GM23248 (cell line): ENCODE measurements at regions not wholly inside any gene's neighbourhood (a gene's known extent, or its start where the extent isn't known, plus 50 kb on each side); places are given as distances from the start of the nearest gene placed in this dataset.

Experiments used
- DNase-seq: peaks from one replicate; pipeline ENCODE4 v3.0.0-alpha.2; 2015
- H2AFZ ChIP-seq: fragments of 200-600 bp; sonication (generic); 2 replicates; pipeline ENCODE4 v1.6.1; 2016; ENCODE audit warnings: antibody characterized with exemption
- H3F3A ChIP-seq: fragments of 200-600 bp; sonication (generic); 2 replicates; pipeline ENCODE4 v1.6.1; 2016; ENCODE audit warnings: mild to moderate bottlenecking, antibody characterized with exemption, mixed run types; ENCODE audit not compliant: insufficient read depth
- H3K27ac ChIP-seq: fragments of 200-600 bp; sonication (generic); 2 replicates; pipeline ENCODE4 v1.5.1; 2016; ENCODE audit warnings: mild to moderate bottlenecking
- H3K27me3 ChIP-seq: fragments of 200-600 bp; sonication (generic); replicated peaks from 2 replicates; pipeline ENCODE4 v1.6.1; 2016; ENCODE audit warnings: mild to moderate bottlenecking; ENCODE audit not compliant: insufficient read depth
- H3K36me3 ChIP-seq: fragments of 200-600 bp; sonication (generic); 2 replicates; pipeline ENCODE4 v1.6.1; 2016; ENCODE audit warnings: low read depth, mild to moderate bottlenecking
- H3K4me1 ChIP-seq: fragments of 200-600 bp; sonication (generic); 2 replicates; pipeline ENCODE4 v1.6.1; 2016; ENCODE audit warnings: mild to moderate bottlenecking; ENCODE audit not compliant: insufficient read depth
- H3K4me2 ChIP-seq: fragments of 200-600 bp; sonication (generic); one replicate; pipeline ENCODE4 v1.6.1; 2016; ENCODE audit warnings: mild to moderate bottlenecking; ENCODE audit not compliant: unreplicated experiment
- H3K4me3 ChIP-seq: fragments of 200-600 bp; sonication (generic); 2 replicates; pipeline ENCODE4 v1.5.1; 2016; ENCODE audit warnings: mild to moderate bottlenecking
- H3K79me2 ChIP-seq: fragments of 200-600 bp; sonication (generic); 2 replicates; pipeline ENCODE4 v1.6.1; 2016; ENCODE audit warnings: mild to moderate bottlenecking; ENCODE audit not compliant: insufficient read depth
- H3K9ac ChIP-seq: fragments of 200-600 bp; sonication (generic); 2 replicates; pipeline ENCODE4 v1.6.1; 2016; ENCODE audit warnings: mild to moderate bottlenecking
- H3K9me2 ChIP-seq: fragments of 200-600 bp; sonication (generic); 2 replicates; pipeline ENCODE4 v1.6.1; 2016; ENCODE audit warnings: mixed run types, mild to moderate bottlenecking, moderate library complexity; ENCODE audit not compliant: insufficient read depth
- H3K9me3 ChIP-seq: fragments of 200-600 bp; sonication (generic); one replicate; pipeline ENCODE4 v1.6.1; 2017; ENCODE audit warnings: low read depth
- H4K20me1 ChIP-seq: fragments of 200-600 bp; sonication (generic); 2 replicates; pipeline ENCODE4 v1.6.0; 2016; ENCODE audit not compliant: insufficient read depth
- EZH2 ChIP-seq: fragments of 200-600 bp; sonication (generic); IDR thresholded peaks from 2 replicates; pipeline ENCODE4 v1.6.1; 2018; ENCODE audit warnings: antibody characterized with exemption, mild to moderate bottlenecking; ENCODE audit not compliant: insufficient read depth, poor library complexity, severe bottlenecking
- EZH2phosphoT487 ChIP-seq: fragments of 200-600 bp; sonication (generic); IDR thresholded peaks from 2 replicates; pipeline ENCODE4 v1.6.1; 2018; ENCODE audit warnings: antibody characterized with exemption, moderate library complexity, mild to moderate bottlenecking, low read depth; ENCODE audit not compliant: insufficient read depth
- WGBS, 2 experiments: methylation state at CpG; one replicate each; pipeline ENCODE4 v1.1.6; 2015 to 2017; ENCODE audit warnings: low lambda C conversion rate in 2 of 2, low coverage in 1 of 2; ENCODE audit errors: missing lambda C conversion rate in 2 of 2; 5-methylcytosine and 5-hydroxymethylcytosine counted together
- in situ Hi-C: fragments of 300-500 bp; cut with MboI; formaldehyde crosslinking; loops from 2 replicates; pipeline ENCODE4 v1.15.0; 2020

DNA sequence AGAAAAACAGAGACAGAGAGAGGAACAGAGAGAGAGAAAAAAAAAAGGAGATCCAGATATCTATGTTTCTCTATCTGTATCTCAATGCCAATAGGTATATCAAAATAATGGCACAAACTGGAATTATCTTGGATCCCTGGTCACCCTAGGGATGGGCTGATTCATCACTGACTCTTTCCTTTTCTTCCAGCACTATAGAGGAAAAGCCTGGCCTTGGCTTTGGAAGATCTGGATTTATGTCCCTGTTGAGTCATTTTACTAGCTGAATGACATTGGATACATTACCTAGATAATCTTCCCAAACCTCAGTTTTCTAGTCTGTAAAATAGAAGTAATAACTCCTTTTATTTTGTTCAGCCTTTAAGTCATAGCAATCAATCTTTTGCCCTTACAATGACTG lies 152.8 kb upstream of the GDF10 start:
- peaks cover 7% of the 10 kb centered on the region for H3K27me3 ChIP-seq
- H3K4me3 ChIP-seq, result no peak overlapping the region
- no peaks in the 10 kb centered on the region for H3K79me2 ChIP-seq
- in situ Hi-C loops, result no loop called here
- peaks cover 7% of the 10 kb centered on the region; the same call in 1 of the 2 replicates for H3K4me1 ChIP-seq
- no peaks in the 10 kb centered on the region for H3K9me2 ChIP-seq
- no peak overlapping the region for H3K9ac ChIP-seq
- no peak for DNase-seq
- TF ChIP-seq EZH2phosphoT487, result no peak
- no peak for TF ChIP-seq EZH2
- H2AFZ ChIP-seq, result no peak overlapping the region
- H4K20me1 ChIP-seq, result no peaks in the 10 kb centered on the region
- no peak overlapping the region for H3K27ac ChIP-seq
- H3F3A ChIP-seq, result no peaks in the 10 kb centered on the region
- no peaks in the 10 kb centered on the region for H3K36me3 ChIP-seq
- no peak overlapping the region for H3K4me2 ChIP-seq
- H3K9me3 ChIP-seq, result no peaks in the 10 kb centered on the region

DNA sequence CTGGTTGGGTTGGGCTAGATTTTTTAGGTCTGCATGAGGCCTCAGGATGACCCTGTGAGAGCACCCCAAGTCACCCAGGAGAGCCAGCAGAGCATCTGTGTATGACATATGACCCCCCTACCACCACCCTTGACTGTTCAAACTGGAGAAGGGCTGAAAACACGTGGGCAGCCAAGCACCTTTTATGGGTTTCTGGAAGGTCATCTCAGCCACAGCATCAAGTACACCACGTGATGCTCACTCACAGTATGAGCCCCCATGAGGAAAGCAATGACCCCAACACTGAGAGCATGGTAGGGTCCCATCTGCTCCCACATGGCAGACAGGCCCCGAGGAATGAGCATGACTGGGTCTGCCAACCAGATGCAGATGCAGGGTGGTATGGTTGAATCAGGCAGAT lies 149.4 kb upstream of the GDF10 start:
- in situ Hi-C loops, result no loop called here
- WGBS, 2 experiments, result 24 to 32% methylated on average over 3 of the region's 3 CpGs
- no peaks in the 10 kb centered on the region for H3K9me3 ChIP-seq
- TF ChIP-seq EZH2phosphoT487 (no peak), EZH2 (no peak)
- H3K4me3 ChIP-seq, result no peak overlapping the region
- H3K79me2 ChIP-seq, result no peaks in the 10 kb centered on the region
- H2AFZ ChIP-seq, result no peak overlapping the region
- no peaks in the 10 kb centered on the region for H4K20me1 ChIP-seq
- H3K27ac ChIP-seq, result no peak overlapping the region
- H3K4me2 ChIP-seq, result no peak overlapping the region
- H3F3A ChIP-seq, result no peaks in the 10 kb centered on the region
- peaks cover 7% of the 10 kb centered on the region; the same call in 1 of the 2 replicates for H3K4me1 ChIP-seq
- peaks cover 7% of the 10 kb centered on the region for H3K27me3 ChIP-seq
- H3K36me3 ChIP-seq, result no peaks in the 10 kb centered on the region
- H3K9ac ChIP-seq, result no peak overlapping the region
- DNase-seq, result no peak
- H3K9me2 ChIP-seq, result no peaks in the 10 kb centered on the region

DNA sequence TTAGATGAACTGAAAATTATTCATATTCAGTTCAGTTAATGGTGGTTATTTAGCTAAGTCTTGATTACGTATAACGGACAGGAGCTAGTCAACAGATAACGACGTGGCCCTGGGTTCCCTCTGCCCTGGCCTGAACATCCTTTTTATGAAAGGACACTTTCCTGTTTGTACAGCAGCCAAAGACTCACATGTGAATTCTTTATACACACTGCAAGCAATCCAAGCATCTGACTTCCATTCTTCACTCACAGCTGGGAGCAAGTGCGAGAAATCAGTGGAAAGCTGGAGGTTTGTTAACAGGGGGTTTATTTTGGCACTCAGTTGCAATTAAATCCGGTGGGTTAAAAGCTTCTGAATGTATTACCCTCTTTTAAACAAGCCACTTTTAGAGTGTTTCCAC lies 148.1 kb upstream of the GDF10 start:
- H3K79me2 ChIP-seq, result no peaks in the 10 kb centered on the region
- no peaks in the 10 kb centered on the region for H3K9me3 ChIP-seq
- no peak overlapping the region for H3K4me3 ChIP-seq
- no peaks in the 10 kb centered on the region for H3K36me3 ChIP-seq
- TF ChIP-seq EZH2phosphoT487 (no peak), EZH2 (no peak)
- no peak overlapping the region for H3K4me2 ChIP-seq
- 0 out of 2 replicates have a peak, but pooled peaks cover 2% of the 10 kb centered on the region for H3K4me1 ChIP-seq
- no peak overlapping the region for H3K9ac ChIP-seq
- H3K9me2 ChIP-seq, result no peaks in the 10 kb centered on the region
- no peaks in the 10 kb centered on the region for H3F3A ChIP-seq
- no peak for DNase-seq
- H2AFZ ChIP-seq, result no peak overlapping the region
- WGBS, 2 experiments, result 14 to 22% methylated on average over 6 of the region's 6 CpGs
- peaks cover 7% of the 10 kb centered on the region for H3K27me3 ChIP-seq
- in situ Hi-C loops, result no loop called here
- H3K27ac ChIP-seq, result no peak overlapping the region
- no peaks in the 10 kb centered on the region for H4K20me1 ChIP-seq

DNA sequence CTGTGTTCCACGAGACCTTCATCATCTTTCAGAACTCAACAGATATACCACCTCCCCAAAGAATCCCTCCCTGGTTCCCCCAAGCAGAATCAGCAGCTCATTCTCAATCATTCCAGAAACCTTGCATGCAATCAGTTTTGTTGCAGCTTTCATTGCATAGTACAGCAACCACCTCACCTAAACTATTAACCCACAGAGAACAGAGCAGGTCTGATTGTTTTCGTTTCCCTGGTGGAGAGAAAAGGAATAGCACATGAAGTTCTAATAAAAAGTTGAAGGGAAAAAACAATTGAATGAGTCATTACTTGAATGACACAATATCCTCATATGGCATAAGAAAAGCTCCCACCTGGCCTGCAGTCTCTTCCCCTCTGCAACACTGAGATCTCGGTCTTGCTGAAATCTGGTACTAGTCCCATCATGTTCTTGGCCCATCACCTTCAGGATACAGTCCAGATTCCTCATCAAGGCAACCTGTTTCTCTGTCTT lies 147.1 kb upstream of the GDF10 start:
- TF ChIP-seq EZH2phosphoT487 (no peak), EZH2 (no peak)
- Histone ChIP-seq H2AFZ (no peak overlapping the region), H3K9me3 (no peaks in the 10 kb centered on the region), H3F3A (no peaks in the 10 kb centered on the region), H3K4me2 (no peak overlapping the region), H3K36me3 (no peaks in the 10 kb centered on the region), H3K27me3 (peaks cover 7% of the 10 kb centered on the region), H3K27ac (no peak overlapping the region), H4K20me1 (no peaks in the 10 kb centered on the region), H3K9ac (no peak overlapping the region), H3K9me2 (no peaks in the 10 kb centered on the region), H3K4me1 (no peaks in the 10 kb centered on the region), H3K4me3 (no peak overlapping the region), H3K79me2 (no peaks in the 10 kb centered on the region)
- DNase-seq, result peak; percentile 51
- in situ Hi-C loops, result no loop called here
- 41 to 49% methylated on average over 3 of the region's 3 CpGs for WGBS, 2 experiments

DNA sequence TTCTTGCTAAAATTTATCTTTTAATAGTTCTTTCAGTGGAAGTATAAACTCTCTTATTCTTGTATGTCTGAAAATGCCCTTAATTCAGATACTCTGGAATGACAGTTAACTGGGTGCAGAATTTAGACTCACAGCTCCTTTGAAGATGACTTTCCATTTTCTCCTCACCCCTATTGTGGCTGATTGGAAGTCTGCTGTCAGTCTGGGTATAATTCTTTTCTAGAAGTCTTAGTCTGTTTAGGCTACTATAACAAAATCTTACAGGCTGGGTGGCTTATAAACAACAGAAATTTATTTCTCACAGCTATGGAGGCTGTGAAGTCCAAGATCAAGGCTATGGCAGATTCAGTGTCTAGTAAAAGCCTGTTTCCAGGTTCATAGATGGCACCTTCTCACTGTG lies 145.2 kb upstream of the GDF10 start:
- DNase-seq, result no peak
- in situ Hi-C loops, result no loop called here
- Histone ChIP-seq H3K9me2 (no peaks in the 10 kb centered on the region), H3K36me3 (no peaks in the 10 kb centered on the region), H3K9ac (no peak overlapping the region), H3F3A (no peaks in the 10 kb centered on the region), H3K4me3 (no peak overlapping the region), H3K79me2 (no peaks in the 10 kb centered on the region), H3K4me2 (no peak overlapping the region), H2AFZ (no peak overlapping the region), H3K27me3 (no peaks in the 10 kb centered on the region; the same call in 1 of the 2 replicates), H3K9me3 (no peaks in the 10 kb centered on the region), H4K20me1 (no peaks in the 10 kb centered on the region), H3K27ac (no peak overlapping the region), H3K4me1 (no peaks in the 10 kb centered on the region)
- no peak for TF ChIP-seq EZH2
- no peak for TF ChIP-seq EZH2phosphoT487
